ENCODE measurements at regions not wholly inside any gene's neighbourhood (a gene's known extent, or its start where the extent isn't known, plus 50 kb on each side); places are given as distances from the start of the nearest gene placed in this dataset.

DNA sequence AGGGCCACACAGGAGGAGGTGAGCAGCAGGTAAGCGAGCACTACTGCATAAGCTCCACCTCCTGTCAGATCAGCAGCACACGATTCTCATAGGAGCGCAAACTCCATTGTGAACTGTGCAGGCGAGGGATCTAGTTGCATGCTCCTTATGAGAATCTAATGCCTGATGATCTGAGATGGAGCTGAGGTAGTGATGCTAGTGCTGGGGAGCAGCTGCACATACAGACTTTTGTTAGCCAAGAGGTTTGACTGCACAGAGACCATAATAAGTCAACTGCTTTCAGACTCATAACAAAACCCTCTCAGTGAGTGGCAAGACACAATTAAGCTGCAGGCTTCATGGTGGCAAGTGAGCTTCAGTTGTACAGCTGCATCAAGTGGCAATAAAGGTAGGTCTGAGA lies 83.4 kb downstream of the PSMG1 start:
- Histone ChIP-seq H3K9me3 (ENCODE audit: low read length) (no peaks in the 10 kb centered on the region), H3K27me3 (ENCODE audit: low read length) (no peaks in the 10 kb centered on the region), H3K9me2 (replicated peaks; ENCODE audit: low read length) (no peaks in the 10 kb centered on the region), H3K27ac (ENCODE audit: low read length) (no peak overlapping the region), H3K9ac (ENCODE audit: low read length) (no peak overlapping the region), H3K36me3 (ENCODE audit: low read depth, low read length) (no peaks in the 10 kb centered on the region), H3F3A (ENCODE audit: low read length, unreplicated experiment) (no peaks in the 10 kb centered on the region), H4K20me1 (ENCODE audit: low read length) (no peaks in the 10 kb centered on the region), H3K4me2 (ENCODE audit: low read length) (no peak overlapping the region), H2AFZ (ENCODE audit: low read length) (no peak overlapping the region), H3K4me1 (ENCODE audit: insufficient read depth, low read length) (no peaks in the 10 kb centered on the region), H3K79me2 (ENCODE audit: low read length) (no peaks in the 10 kb centered on the region), H3K4me3 (ENCODE audit: low read length) (no peak overlapping the region)
- BruUV-seq (replicated peaks): no TSS peak
- ChIA-PET POLR2A (ENCODE audit: unreplicated experiment) (no interaction called here), CTCF (no interaction called here)
- no peak for ATAC-seq
- TF ChIP-seq EZH2 (IDR thresholded peaks at IDR 0.05; ENCODE audit: low read length, unreplicated experiment): no peak
- TF ChIP-seq, protein P1, sequence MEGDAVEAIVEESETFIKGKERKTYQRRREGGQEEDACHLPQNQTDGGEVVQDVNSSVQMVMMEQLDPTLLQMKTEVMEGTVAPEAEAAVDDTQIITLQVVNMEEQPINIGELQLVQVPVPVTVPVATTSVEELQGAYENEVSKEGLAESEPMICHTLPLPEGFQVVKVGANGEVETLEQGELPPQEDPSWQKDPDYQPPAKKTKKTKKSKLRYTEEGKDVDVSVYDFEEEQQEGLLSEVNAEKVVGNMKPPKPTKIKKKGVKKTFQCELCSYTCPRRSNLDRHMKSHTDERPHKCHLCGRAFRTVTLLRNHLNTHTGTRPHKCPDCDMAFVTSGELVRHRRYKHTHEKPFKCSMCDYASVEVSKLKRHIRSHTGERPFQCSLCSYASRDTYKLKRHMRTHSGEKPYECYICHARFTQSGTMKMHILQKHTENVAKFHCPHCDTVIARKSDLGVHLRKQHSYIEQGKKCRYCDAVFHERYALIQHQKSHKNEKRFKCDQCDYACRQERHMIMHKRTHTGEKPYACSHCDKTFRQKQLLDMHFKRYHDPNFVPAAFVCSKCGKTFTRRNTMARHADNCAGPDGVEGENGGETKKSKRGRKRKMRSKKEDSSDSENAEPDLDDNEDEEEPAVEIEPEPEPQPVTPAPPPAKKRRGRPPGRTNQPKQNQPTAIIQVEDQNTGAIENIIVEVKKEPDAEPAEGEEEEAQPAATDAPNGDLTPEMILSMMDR (conservative IDR thresholded peaks at IDR 0.05; ENCODE audit: low read depth, low read length): no peak
- TF ChIP-seq EZH2phosphoT487 (IDR thresholded peaks at IDR 0.05; ENCODE audit: borderline replicate concordance, low read length): no peak
- intact Hi-C loops (cut with micrococcal nuclease): no loop called here
- no peak for DNase-seq

DNA sequence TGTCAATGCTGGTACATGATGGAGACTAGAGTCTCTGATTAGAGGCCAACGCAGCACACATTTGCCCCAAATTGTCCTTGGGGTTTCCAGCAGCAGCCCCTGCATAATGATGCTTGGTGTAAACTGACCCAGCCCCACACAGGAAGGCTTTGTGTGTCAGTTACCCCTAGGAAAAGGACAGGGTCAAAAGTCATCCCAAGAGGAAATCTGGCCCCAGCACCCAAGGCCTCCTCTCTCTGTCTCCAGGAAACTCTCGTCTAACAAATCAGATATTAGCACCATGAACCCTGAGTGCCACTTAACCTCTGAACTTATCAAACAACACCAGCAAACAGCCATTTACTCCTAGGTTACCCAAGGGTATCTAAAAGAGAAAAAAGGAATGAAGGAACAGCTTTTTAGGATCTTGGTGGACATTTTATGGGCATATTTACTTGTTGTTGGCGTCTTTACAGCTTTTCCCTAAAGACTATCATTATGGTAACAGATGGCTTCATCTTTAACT lies 84.5 kb downstream of the PSMG1 start:
- H3K9ac ChIP-seq (ENCODE audit: low read length): no peak overlapping the region
- H3K79me2 ChIP-seq (ENCODE audit: low read length): no peaks in the 10 kb centered on the region
- H3K27ac ChIP-seq (ENCODE audit: low read length): no peak overlapping the region
- ChIA-PET POLR2A (ENCODE audit: unreplicated experiment) (no interaction called here), CTCF (no interaction called here)
- no peaks in the 10 kb centered on the region for H4K20me1 ChIP-seq (ENCODE audit: low read length)
- no peak for TF ChIP-seq EZH2 (IDR thresholded peaks at IDR 0.05; ENCODE audit: low read length, unreplicated experiment)
- TF ChIP-seq, protein P1 (conservative IDR thresholded peaks at IDR 0.05; ENCODE audit: low read depth, low read length): no peak
- TF ChIP-seq EZH2phosphoT487 (IDR thresholded peaks at IDR 0.05; ENCODE audit: borderline replicate concordance, low read length): no peak
- no peaks in the 10 kb centered on the region for H3K9me2 ChIP-seq (replicated peaks; ENCODE audit: low read length)
- no peak overlapping the region for H3K4me2 ChIP-seq (ENCODE audit: low read length)
- no peaks in the 10 kb centered on the region for H3F3A ChIP-seq (ENCODE audit: low read length, unreplicated experiment)
- intact Hi-C loops (cut with micrococcal nuclease): no loop called here
- DNase-seq: no peak
- no peak overlapping the region for H2AFZ ChIP-seq (ENCODE audit: low read length)
- H3K27me3 ChIP-seq (ENCODE audit: low read length): no peaks in the 10 kb centered on the region
- no peak for ATAC-seq
- no peaks in the 10 kb centered on the region for H3K4me1 ChIP-seq (ENCODE audit: insufficient read depth, low read length)
- no peak overlapping the region for H3K4me3 ChIP-seq (ENCODE audit: low read length)
- H3K9me3 ChIP-seq (ENCODE audit: low read length): no peaks in the 10 kb centered on the region
- no TSS peak for BruUV-seq (replicated peaks)
- H3K36me3 ChIP-seq (ENCODE audit: low read depth, low read length): no peaks in the 10 kb centered on the region

DNA sequence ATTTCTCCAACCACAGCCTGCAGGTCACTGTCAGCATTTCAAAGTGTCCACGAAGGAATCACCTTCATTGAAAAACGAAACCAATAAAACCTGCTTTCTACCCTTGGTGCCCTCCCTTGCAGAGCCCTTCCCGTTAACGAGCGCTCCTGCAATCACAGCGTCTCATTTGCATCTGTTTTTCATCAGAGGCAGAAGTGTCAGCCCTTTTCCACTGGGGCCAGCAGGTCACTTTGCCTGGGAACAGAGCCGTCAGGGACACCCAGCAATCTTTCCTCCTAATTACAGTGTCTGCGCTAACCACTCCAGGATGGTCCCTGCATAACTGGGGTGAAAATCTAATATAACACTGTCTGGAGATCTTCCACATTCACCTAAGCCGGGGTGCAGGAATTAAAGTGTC lies 85.3 kb downstream of the PSMG1 start:
- ChIA-PET CTCF (no interaction called here), POLR2A (ENCODE audit: unreplicated experiment) (no interaction called here)
- ATAC-seq (no peak), DNase-seq (no peak)
- no peaks in the 10 kb centered on the region for H3K4me1 ChIP-seq (ENCODE audit: insufficient read depth, low read length)
- H3K9ac ChIP-seq (ENCODE audit: low read length): no peak overlapping the region
- no TSS peak for BruUV-seq (replicated peaks)
- H3K4me3 ChIP-seq (ENCODE audit: low read length): no peak overlapping the region
- intact Hi-C loops (cut with micrococcal nuclease): no loop called here
- H3F3A ChIP-seq (ENCODE audit: low read length, unreplicated experiment): no peaks in the 10 kb centered on the region
- H3K27ac ChIP-seq (ENCODE audit: low read length): no peak overlapping the region
- H3K27me3 ChIP-seq (ENCODE audit: low read length): no peaks in the 10 kb centered on the region
- TF ChIP-seq, protein P1 (conservative IDR thresholded peaks at IDR 0.05; ENCODE audit: low read depth, low read length): no peak
- no peak for TF ChIP-seq EZH2phosphoT487 (IDR thresholded peaks at IDR 0.05; ENCODE audit: borderline replicate concordance, low read length)
- no peak for TF ChIP-seq EZH2 (IDR thresholded peaks at IDR 0.05; ENCODE audit: low read length, unreplicated experiment)
- H3K36me3 ChIP-seq (ENCODE audit: low read depth, low read length): no peaks in the 10 kb centered on the region
- no peak overlapping the region for H2AFZ ChIP-seq (ENCODE audit: low read length)
- H3K9me3 ChIP-seq (ENCODE audit: low read length): no peaks in the 10 kb centered on the region
- H3K79me2 ChIP-seq (ENCODE audit: low read length): no peaks in the 10 kb centered on the region
- H3K9me2 ChIP-seq (replicated peaks; ENCODE audit: low read length): no peaks in the 10 kb centered on the region
- no peaks in the 10 kb centered on the region for H4K20me1 ChIP-seq (ENCODE audit: low read length)
- no peak overlapping the region for H3K4me2 ChIP-seq (ENCODE audit: low read length)
